ENCODE measurements at regions not wholly inside any gene's neighbourhood (a gene's known extent, or its start where the extent isn't known, plus 50 kb on each side); places are given as distances from the start of the nearest gene placed in this dataset.

- TF ChIP-seq CTCF (IDR thresholded peaks at IDR 0.05) (no peak), POLR2AphosphoS5 (IDR thresholded peaks at IDR 0.05; ENCODE audit: insufficient read depth in 1 of 2, low read depth in 1 of 2) (no peak)
Measured at GRCh38 chr2:139365189-139365588, 585.0 kb upstream of the NXPH2 start.

Measured in vagina (tissue), 2 donors.